ENCODE measurements at regions not wholly inside any gene's neighbourhood (a gene's known extent, or its start where the extent isn't known, plus 50 kb on each side); places are given as distances from the start of the nearest gene placed in this dataset.

GRCh38 chr13:34320084-34320483, 502.1 kb downstream of the RFC3 start:
- dilution Hi-C loops (cut with MboI; ENCODE audit: extremely low pct_ligation_motif_present, low sequenced_read_pairs) = no loop called here
- Histone ChIP-seq H3K36me3 (ENCODE audit: control insufficient read depth in 2 of 2, extremely low read depth in 1 of 2, insufficient read depth in 2 of 2, low read length in 2 of 2) (no peaks in the 10 kb centered on the region), H4K20me1 (replicated peaks; ENCODE audit: control insufficient read depth, extremely low read depth, insufficient read depth, low read length) (no peaks in the 10 kb centered on the region), H3K79me2 (ENCODE audit: control insufficient read depth, insufficient read depth, low read length) (no peaks in the 10 kb centered on the region), H3K4me1 (ENCODE audit: control insufficient read depth, extremely low read depth, insufficient read depth, low read length) (no peaks in the 10 kb centered on the region), H3K9me3 (replicated peaks; ENCODE audit: control insufficient read depth, insufficient read depth, low read length) (no peaks in the 10 kb centered on the region), H3K4me2 (ENCODE audit: insufficient read depth, low read length) (no peak overlapping the region), H3K9me1 (replicated peaks; ENCODE audit: control insufficient read depth, extremely low read depth, insufficient read depth, low read length) (no peaks in the 10 kb centered on the region), H2AFZ (ENCODE audit: low read depth, low read length) (no peak overlapping the region), H3K9ac (replicated peaks; ENCODE audit: extremely low read depth, insufficient read depth, low read length) (no peak overlapping the region), H3K27ac (ENCODE audit: insufficient read depth, low read depth, low read length) (no peak overlapping the region), H3K27me3 (ENCODE audit: control insufficient read depth in 2 of 2, insufficient read depth in 2 of 2, low read length in 2 of 2) (no peaks in the 10 kb centered on the region), H3K4me3 (replicated peaks in 1 of 3; ENCODE audit: insufficient read depth in 1 of 3, low read depth in 1 of 3, low read length in 3 of 3) (no peak overlapping the region)
- no TSS peak for BruUV-seq (replicated peaks)
- intact Hi-C loops (cut with micrococcal nuclease) = no loop called here
- DNase-seq (ENCODE audit: low read depth, low spot score) (no peak), FAIRE-seq (no peak)
- CTCF ChIA-PET = no interaction called here
- POLR2A ChIA-PET = no interaction called here
- TF ChIP-seq POLR2AphosphoS5 (IDR thresholded peaks at IDR 0.05; ENCODE audit: insufficient read depth, low read depth, low read length) = no peak
- no peak for TF ChIP-seq JUN (IDR thresholded peaks at IDR 0.05; ENCODE audit: borderline replicate concordance, insufficient read depth, insufficient read length, low read depth)
- TF ChIP-seq, protein P1, sequence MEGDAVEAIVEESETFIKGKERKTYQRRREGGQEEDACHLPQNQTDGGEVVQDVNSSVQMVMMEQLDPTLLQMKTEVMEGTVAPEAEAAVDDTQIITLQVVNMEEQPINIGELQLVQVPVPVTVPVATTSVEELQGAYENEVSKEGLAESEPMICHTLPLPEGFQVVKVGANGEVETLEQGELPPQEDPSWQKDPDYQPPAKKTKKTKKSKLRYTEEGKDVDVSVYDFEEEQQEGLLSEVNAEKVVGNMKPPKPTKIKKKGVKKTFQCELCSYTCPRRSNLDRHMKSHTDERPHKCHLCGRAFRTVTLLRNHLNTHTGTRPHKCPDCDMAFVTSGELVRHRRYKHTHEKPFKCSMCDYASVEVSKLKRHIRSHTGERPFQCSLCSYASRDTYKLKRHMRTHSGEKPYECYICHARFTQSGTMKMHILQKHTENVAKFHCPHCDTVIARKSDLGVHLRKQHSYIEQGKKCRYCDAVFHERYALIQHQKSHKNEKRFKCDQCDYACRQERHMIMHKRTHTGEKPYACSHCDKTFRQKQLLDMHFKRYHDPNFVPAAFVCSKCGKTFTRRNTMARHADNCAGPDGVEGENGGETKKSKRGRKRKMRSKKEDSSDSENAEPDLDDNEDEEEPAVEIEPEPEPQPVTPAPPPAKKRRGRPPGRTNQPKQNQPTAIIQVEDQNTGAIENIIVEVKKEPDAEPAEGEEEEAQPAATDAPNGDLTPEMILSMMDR (IDR thresholded peaks at IDR 0.05; ENCODE audit: extremely low read depth in 1 of 2, insufficient read depth in 1 of 2, low read depth in 1 of 2, low read length in 2 of 2) = no peak
- TF ChIP-seq FOS (IDR thresholded peaks at IDR 0.05; ENCODE audit: borderline replicate concordance, insufficient read depth, low read length) = no peak
- no peak for TF ChIP-seq POLR2A (IDR thresholded peaks at IDR 0.05; ENCODE audit: low read depth, low read length)
- no peak for TF ChIP-seq GATA2 (IDR thresholded peaks at IDR 0.05; ENCODE audit: insufficient read depth, insufficient read length, low read depth, low read length)
- TF ChIP-seq EZH2 (IDR thresholded peaks at IDR 0.05; ENCODE audit: borderline replicate concordance, low read depth, low read length, severe bottlenecking) = no peak
- TF ChIP-seq, protein P2, sequence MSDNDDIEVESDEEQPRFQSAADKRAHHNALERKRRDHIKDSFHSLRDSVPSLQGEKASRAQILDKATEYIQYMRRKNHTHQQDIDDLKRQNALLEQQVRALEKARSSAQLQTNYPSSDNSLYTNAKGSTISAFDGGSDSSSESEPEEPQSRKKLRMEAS (IDR thresholded peaks at IDR 0.05; ENCODE audit: insufficient read depth, insufficient read length) = no peak
- no peak for TF ChIP-seq MYC (IDR thresholded peaks at IDR 0.05; ENCODE audit: low read depth, low read length)
